Muscle of leg (tissue), 3 donors: ENCODE measurements at regions not wholly inside any gene's neighbourhood (a gene's known extent, or its start where the extent isn't known, plus 50 kb on each side); places are given as distances from the start of the nearest gene placed in this dataset.

Experiments
- DNase-seq: peaks from one replicate; pipeline ENCODE4 v3.0.0; 2013
- H3K27ac ChIP-seq: one replicate; pipeline ENCODE4 v1.5.1; 2013; ENCODE audit warnings: mild to moderate bottlenecking, low read length, control low read depth
- H3K27me3 ChIP-seq: one replicate; pipeline ENCODE4 v1.6.1; 2013; ENCODE audit warnings: low read length; ENCODE audit not compliant: control insufficient read depth, insufficient read depth
- H3K36me3 ChIP-seq: one replicate; pipeline ENCODE4 v1.6.1; 2013; ENCODE audit warnings: low read length; ENCODE audit not compliant: control insufficient read depth, insufficient read depth
- H3K4me1 ChIP-seq: one replicate; pipeline ENCODE4 v1.6.1; 2013; ENCODE audit warnings: low read length; ENCODE audit not compliant: control insufficient read depth, insufficient read depth
- H3K4me3 ChIP-seq: one replicate; pipeline ENCODE4 v1.5.1; 2013; ENCODE audit warnings: low read length, control low read depth
- H3K9me3 ChIP-seq: replicated peaks from 2 replicates; pipeline ENCODE4 v1.6.1; 2013; ENCODE audit warnings: low read depth, low read length; ENCODE audit not compliant: control insufficient read depth
- WGBS: methylation state at CpG from one replicate; pipeline ENCODE4 v1.1.5; 2013; ENCODE audit warnings: missing lambda C conversion rate; ENCODE audit not compliant: insufficient coverage; 5-methylcytosine and 5-hydroxymethylcytosine counted together

GRCh38 chr7:46710927-46711326 is 789.9 kb upstream of the IGFBP3 start:
- Histone ChIP-seq H3K4me1 (no peaks in the 10 kb centered on the region), H3K4me3 (no peak overlapping the region), H3K36me3 (no peaks in the 10 kb centered on the region), H3K27me3 (no peaks in the 10 kb centered on the region), H3K9me3 (no peaks in the 10 kb centered on the region), H3K27ac (no peak overlapping the region)
- WGBS = no CpG with 5 or more reads among the region's 1 CpG
- no peak for DNase-seq

- Histone ChIP-seq H3K4me3 (no peak overlapping the region), H3K27ac (no peak overlapping the region), H3K9me3 (no peaks in the 10 kb centered on the region), H3K4me1 (no peaks in the 10 kb centered on the region), H3K27me3 (no peaks in the 10 kb centered on the region), H3K36me3 (no peaks in the 10 kb centered on the region)
- DNase-seq = no peak
Measured at GRCh38 chr7:46707973-46708372, 786.9 kb upstream of the IGFBP3 start.

- DNase-seq = peak; percentile 92
- H3K9me3 ChIP-seq = no peaks in the 10 kb centered on the region
- no peak overlapping the region for H3K4me3 ChIP-seq
- no CpG with 5 or more reads among the region's 7 CpGs for WGBS
- H3K27ac ChIP-seq = peak overlapping the region; percentile 1
- H3K27me3 ChIP-seq = no peaks in the 10 kb centered on the region
- H3K4me1 ChIP-seq = no peaks in the 10 kb centered on the region
- no peaks in the 10 kb centered on the region for H3K36me3 ChIP-seq
Measured at GRCh38 chr7:46705386-46706255, 784.5 kb upstream of the IGFBP3 start.

- Histone ChIP-seq H3K4me3 (no peak overlapping the region), H3K36me3 (no peaks in the 10 kb centered on the region), H3K9me3 (no peaks in the 10 kb centered on the region), H3K27me3 (no peaks in the 10 kb centered on the region), H3K27ac (no peak overlapping the region), H3K4me1 (no peaks in the 10 kb centered on the region)
- DNase-seq = no peak
- no CpG with 5 or more reads among the region's 1 CpG for WGBS
Measured at GRCh38 chr7:46696741-46697140, 775.7 kb upstream of the IGFBP3 start.

- H3K27me3 ChIP-seq = no peaks in the 10 kb centered on the region
- 94% methylated on average over 1 of the region's 3 CpGs for WGBS
- no peak overlapping the region for H3K4me3 ChIP-seq
- no peak overlapping the region for H3K27ac ChIP-seq
- DNase-seq = no peak
- no peaks in the 10 kb centered on the region for H3K36me3 ChIP-seq
- no peaks in the 10 kb centered on the region for H3K9me3 ChIP-seq
- no peaks in the 10 kb centered on the region for H3K4me1 ChIP-seq
Measured at GRCh38 chr7:46695051-46695708, 774.1 kb upstream of the IGFBP3 start.

- Histone ChIP-seq H3K4me1 (no peaks in the 10 kb centered on the region), H3K9me3 (no peaks in the 10 kb centered on the region), H3K27me3 (no peaks in the 10 kb centered on the region), H3K4me3 (no peak overlapping the region), H3K36me3 (no peaks in the 10 kb centered on the region), H3K27ac (no peak overlapping the region)
- DNase-seq = no peak
- WGBS = no CpG with 5 or more reads among the region's 5 CpGs
Measured at GRCh38 chr7:46694058-46694457, 773.0 kb upstream of the IGFBP3 start.

- DNase-seq = no peak
- WGBS = no CpG with 5 or more reads among the region's 1 CpG
Measured at GRCh38 chr7:46687203-46687602, 766.1 kb upstream of the IGFBP3 start.

GRCh38 chr7:46685051-46685450 is 764.0 kb upstream of the IGFBP3 start:
- H3K27ac ChIP-seq = no peak overlapping the region
- no peaks in the 10 kb centered on the region for H3K9me3 ChIP-seq
- no peaks in the 10 kb centered on the region for H3K27me3 ChIP-seq
- no peaks in the 10 kb centered on the region for H3K4me1 ChIP-seq
- no peaks in the 10 kb centered on the region for H3K36me3 ChIP-seq
- no peak overlapping the region for H3K4me3 ChIP-seq
- no peak for DNase-seq
- no CpG with 5 or more reads among the region's 2 CpGs for WGBS

More at GRCh38 chr7:46687203-46687602, 766.1 kb upstream of the IGFBP3 start:
- H3K27ac ChIP-seq = no peak overlapping the region
- H3K4me1 ChIP-seq = no peaks in the 10 kb centered on the region
- no peak overlapping the region for H3K4me3 ChIP-seq
- no peaks in the 10 kb centered on the region for H3K27me3 ChIP-seq
- no peaks in the 10 kb centered on the region for H3K9me3 ChIP-seq
- no peaks in the 10 kb centered on the region for H3K36me3 ChIP-seq

GRCh38 chr7:46682836-46683624 is 762.0 kb upstream of the IGFBP3 start:
- H3K36me3 ChIP-seq = no peaks in the 10 kb centered on the region
- WGBS = 63% methylated on average over 4 of the region's 7 CpGs
- peak; percentile 17 for DNase-seq
- no peaks in the 10 kb centered on the region for H3K27me3 ChIP-seq
- H3K4me1 ChIP-seq = no peaks in the 10 kb centered on the region
- H3K4me3 ChIP-seq = no peak overlapping the region
- no peak overlapping the region for H3K27ac ChIP-seq
- H3K9me3 ChIP-seq = no peaks in the 10 kb centered on the region

- DNase-seq = peak; percentile 56
- H3K4me1 ChIP-seq = no peaks in the 10 kb centered on the region
Measured at GRCh38 chr7:46681865-46682503, 760.9 kb upstream of the IGFBP3 start.

More at GRCh38 chr7:46681865-46682503, 760.9 kb upstream of the IGFBP3 start:
- no peaks in the 10 kb centered on the region for H3K9me3 ChIP-seq
- H3K27ac ChIP-seq = no peak overlapping the region
- H3K36me3 ChIP-seq = no peaks in the 10 kb centered on the region
- H3K27me3 ChIP-seq = no peaks in the 10 kb centered on the region
- no peak overlapping the region for H3K4me3 ChIP-seq
- WGBS = 22% methylated on average over 10 of the region's 12 CpGs
